Uterus (tissue), 2 donors: ENCODE measurements at regions not wholly inside any gene's neighbourhood (a gene's known extent, or its start where the extent isn't known, plus 50 kb on each side); places are given as distances from the start of the nearest gene placed in this dataset.

ENCODE experiments used
- POLR2A ChIP-seq, 2 donors: fragments of 450-650 bp; IDR thresholded peaks; one replicate each; pipeline ENCODE4 v1.6.1; 2016; ENCODE audit warnings: antibody characterized with exemption in 2 of 2, mild to moderate bottlenecking in 1 of 2, moderate library complexity in 1 of 2
- TF ChIP-seq, protein P1 (sequence below), 4 experiments: fragments of 200-600 bp in 2 of 4; fragments of 450-650 bp in 2 of 4; sonication (generic) in 2 of 4; IDR thresholded peaks; one replicate each; pipeline ENCODE4 v1.5.1; 2016 to 2019; ENCODE audit warnings: antibody characterized with exemption in 4 of 4, mild to moderate bottlenecking in 2 of 4, moderate library complexity in 1 of 4

- no peak for TF ChIP-seq POLR2A (IDR thresholded peaks at IDR 0.05)
- TF ChIP-seq, protein P1, sequence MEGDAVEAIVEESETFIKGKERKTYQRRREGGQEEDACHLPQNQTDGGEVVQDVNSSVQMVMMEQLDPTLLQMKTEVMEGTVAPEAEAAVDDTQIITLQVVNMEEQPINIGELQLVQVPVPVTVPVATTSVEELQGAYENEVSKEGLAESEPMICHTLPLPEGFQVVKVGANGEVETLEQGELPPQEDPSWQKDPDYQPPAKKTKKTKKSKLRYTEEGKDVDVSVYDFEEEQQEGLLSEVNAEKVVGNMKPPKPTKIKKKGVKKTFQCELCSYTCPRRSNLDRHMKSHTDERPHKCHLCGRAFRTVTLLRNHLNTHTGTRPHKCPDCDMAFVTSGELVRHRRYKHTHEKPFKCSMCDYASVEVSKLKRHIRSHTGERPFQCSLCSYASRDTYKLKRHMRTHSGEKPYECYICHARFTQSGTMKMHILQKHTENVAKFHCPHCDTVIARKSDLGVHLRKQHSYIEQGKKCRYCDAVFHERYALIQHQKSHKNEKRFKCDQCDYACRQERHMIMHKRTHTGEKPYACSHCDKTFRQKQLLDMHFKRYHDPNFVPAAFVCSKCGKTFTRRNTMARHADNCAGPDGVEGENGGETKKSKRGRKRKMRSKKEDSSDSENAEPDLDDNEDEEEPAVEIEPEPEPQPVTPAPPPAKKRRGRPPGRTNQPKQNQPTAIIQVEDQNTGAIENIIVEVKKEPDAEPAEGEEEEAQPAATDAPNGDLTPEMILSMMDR (IDR thresholded peaks at IDR 0.05) = no peak
Observed at GRCh38 chr6:91506509-91506908, 919.6 kb upstream of the MAP3K7 start.
